Endodermal cell (in vitro differentiated cells): ENCODE measurements at regions not wholly inside any gene's neighbourhood (a gene's known extent, or its start where the extent isn't known, plus 50 kb on each side); places are given as distances from the start of the nearest gene placed in this dataset.

ENCODE experiments used
- DNase-seq: peaks from one replicate; pipeline ENCODE4 v3.0.0-alpha.2; 2017
- H3K27ac ChIP-seq: 2 replicates; pipeline ENCODE4 v1.5.1; 2013; ENCODE audit warnings: mild to moderate bottlenecking, low read depth, low read length, moderate library complexity
- H3K27me3 ChIP-seq: 2 replicates; pipeline ENCODE4 v1.6.1; 2013; ENCODE audit warnings: mild to moderate bottlenecking, low read length, moderate library complexity; ENCODE audit not compliant: insufficient read depth, control insufficient read depth, poor library complexity, severe bottlenecking
- H3K36me3 ChIP-seq: 2 replicates; pipeline ENCODE4 v1.7.0; 2013; ENCODE audit warnings: mild to moderate bottlenecking, low read length, moderate library complexity; ENCODE audit not compliant: control insufficient read depth, insufficient read depth
- H3K4me1 ChIP-seq: one replicate; pipeline ENCODE4 v1.7.0; 2013; ENCODE audit warnings: low read length; ENCODE audit not compliant: control insufficient read depth, insufficient read depth
- H3K4me3 ChIP-seq: 2 replicates; pipeline ENCODE4 v1.5.1; 2013; ENCODE audit warnings: mild to moderate bottlenecking, low read length, moderate library complexity
- H3K9ac ChIP-seq: 2 replicates; pipeline ENCODE4 v1.6.1; 2013; ENCODE audit warnings: mild to moderate bottlenecking, low read length, moderate library complexity; ENCODE audit not compliant: poor library complexity, severe bottlenecking; ENCODE audit errors: extremely low read depth
- H3K9me3 ChIP-seq: 2 replicates; pipeline ENCODE4 v1.6.1; 2013; ENCODE audit warnings: mild to moderate bottlenecking, low read length, moderate library complexity; ENCODE audit not compliant: control insufficient read depth
- H3K27ac Mint-ChIP-seq: 2 replicates; pipeline ENCODE4 v1.8.0; 2020; ENCODE audit warnings: mixed read lengths
- H3K27me3 Mint-ChIP-seq: 2 replicates; pipeline ENCODE4 v1.8.0; 2021; ENCODE audit warnings: mild to moderate bottlenecking, mixed read lengths; ENCODE audit not compliant: insufficient read depth
- H3K36me3 Mint-ChIP-seq: 2 replicates; pipeline ENCODE4 v1.8.0; 2020; ENCODE audit warnings: low read depth, mixed read lengths
- H3K4me1 Mint-ChIP-seq: 2 replicates; pipeline ENCODE4 v1.8.0; 2020; ENCODE audit warnings: mixed read lengths
- H3K4me3 Mint-ChIP-seq: 2 replicates; pipeline ENCODE4 v1.8.0; 2020; ENCODE audit warnings: mild to moderate bottlenecking, moderate library complexity, mixed read lengths
- H3K9me3 Mint-ChIP-seq: 2 replicates; pipeline ENCODE4 v1.8.0; 2020; ENCODE audit warnings: mild to moderate bottlenecking, mixed read lengths
- WGBS, 2 experiments: methylation state at CpG; one replicate each; pipeline versions ENCODE4 v1.1.5 to v1.1.7; 2013; ENCODE audit warnings: missing lambda C conversion rate in 2 of 2, mixed read lengths in 1 of 2; ENCODE audit not compliant: insufficient coverage in 1 of 2, insufficient read length in 1 of 2; 5-methylcytosine and 5-hydroxymethylcytosine counted together
- TF ChIP-seq, protein P1 (sequence below): fragments of 200-600 bp; sonication (generic); conservative IDR thresholded peaks from 2 replicates; pipeline ENCODE4 v1.5.0; 2021; ENCODE audit warnings: antibody characterized with exemption, mild to moderate bottlenecking

DNA sequence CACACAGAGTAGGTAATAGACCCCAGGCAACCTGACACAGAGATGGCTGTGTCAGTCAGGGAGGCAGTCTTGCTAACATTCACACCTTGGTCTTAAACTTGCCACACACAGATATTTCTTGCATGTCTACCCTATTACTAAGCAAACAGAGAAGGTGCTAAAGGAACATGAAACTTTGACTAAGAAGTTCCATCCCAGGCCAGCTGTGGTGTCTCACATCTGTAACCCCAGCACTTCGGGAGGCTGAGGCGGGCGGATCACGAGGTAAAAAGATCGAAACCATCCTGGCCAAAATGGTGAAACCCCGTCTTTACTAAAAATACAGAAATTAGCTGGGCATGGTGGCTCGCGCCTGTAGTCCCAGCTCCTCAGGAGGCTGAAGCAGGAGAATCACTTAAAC is 222.4 kb upstream of the JARID2 start:
- DNase-seq: no peak
- Mint-ChIP-seq H3K4me3 (no peak overlapping the region), H3K36me3 (peaks cover 4% of the 10 kb centered on the region), H3K27ac (peak overlapping the region; percentile 4), H3K4me1 (peaks cover 37% of the 10 kb centered on the region), H3K9me3 (peaks cover 10% of the 10 kb centered on the region), H3K27me3 (no peaks in the 10 kb centered on the region)
- 90 to 96% methylated on average over 8 of the region's 8 CpGs for WGBS, 2 experiments
- Histone ChIP-seq H3K27me3 (no peaks in the 10 kb centered on the region), H3K4me1 (no peaks in the 10 kb centered on the region), H3K36me3 (no peaks in the 10 kb centered on the region), H3K4me3 (no peak overlapping the region), H3K27ac (no peak overlapping the region), H3K9me3 (no peaks in the 10 kb centered on the region), H3K9ac (no peak overlapping the region)
- TF ChIP-seq, protein P1, sequence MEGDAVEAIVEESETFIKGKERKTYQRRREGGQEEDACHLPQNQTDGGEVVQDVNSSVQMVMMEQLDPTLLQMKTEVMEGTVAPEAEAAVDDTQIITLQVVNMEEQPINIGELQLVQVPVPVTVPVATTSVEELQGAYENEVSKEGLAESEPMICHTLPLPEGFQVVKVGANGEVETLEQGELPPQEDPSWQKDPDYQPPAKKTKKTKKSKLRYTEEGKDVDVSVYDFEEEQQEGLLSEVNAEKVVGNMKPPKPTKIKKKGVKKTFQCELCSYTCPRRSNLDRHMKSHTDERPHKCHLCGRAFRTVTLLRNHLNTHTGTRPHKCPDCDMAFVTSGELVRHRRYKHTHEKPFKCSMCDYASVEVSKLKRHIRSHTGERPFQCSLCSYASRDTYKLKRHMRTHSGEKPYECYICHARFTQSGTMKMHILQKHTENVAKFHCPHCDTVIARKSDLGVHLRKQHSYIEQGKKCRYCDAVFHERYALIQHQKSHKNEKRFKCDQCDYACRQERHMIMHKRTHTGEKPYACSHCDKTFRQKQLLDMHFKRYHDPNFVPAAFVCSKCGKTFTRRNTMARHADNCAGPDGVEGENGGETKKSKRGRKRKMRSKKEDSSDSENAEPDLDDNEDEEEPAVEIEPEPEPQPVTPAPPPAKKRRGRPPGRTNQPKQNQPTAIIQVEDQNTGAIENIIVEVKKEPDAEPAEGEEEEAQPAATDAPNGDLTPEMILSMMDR: no peak

- Mint-ChIP-seq H3K27ac (no peak overlapping the region), H3K27me3 (peaks cover 6% of the 10 kb centered on the region), H3K9me3 (peaks cover 20% of the 10 kb centered on the region), H3K36me3 (peaks cover 12% of the 10 kb centered on the region), H3K4me3 (no peak overlapping the region), H3K4me1 (peaks cover 27% of the 10 kb centered on the region)
- H3K27me3 ChIP-seq: no peaks in the 10 kb centered on the region
- DNase-seq: no peak
- no peaks in the 10 kb centered on the region for H3K4me1 ChIP-seq
- H3K36me3 ChIP-seq: no peaks in the 10 kb centered on the region
- H3K9ac ChIP-seq: no peak overlapping the region
- 98% methylated on average over 3 of the region's 3 CpGs; no CpG with 5 or more reads in 1 of the 2 experiments for WGBS, 2 experiments
- TF ChIP-seq, protein P1: no peak
- H3K27ac ChIP-seq: no peak overlapping the region
- H3K4me3 ChIP-seq: no peak overlapping the region
- H3K9me3 ChIP-seq: no peaks in the 10 kb centered on the region
Measured at GRCh38 chr6:15025446-15025845, 220.4 kb upstream of the JARID2 start.

GRCh38 chr6:15026832-15027231 is 219.0 kb upstream of the JARID2 start:
- Histone ChIP-seq H3K27me3 (no peaks in the 10 kb centered on the region), H3K9ac (no peak overlapping the region), H3K4me1 (no peaks in the 10 kb centered on the region), H3K9me3 (no peaks in the 10 kb centered on the region), H3K36me3 (no peaks in the 10 kb centered on the region), H3K4me3 (no peak overlapping the region), H3K27ac (no peak overlapping the region)
- DNase-seq: no peak
- TF ChIP-seq, protein P1: no peak
- 90 to 92% methylated on average over 6 of the region's 6 CpGs for WGBS, 2 experiments
- Mint-ChIP-seq H3K27me3 (peaks cover 9% of the 10 kb centered on the region), H3K4me1 (peaks cover 23% of the 10 kb centered on the region), H3K36me3 (peaks cover 12% of the 10 kb centered on the region), H3K4me3 (no peak overlapping the region), H3K27ac (no peak overlapping the region), H3K9me3 (peaks cover 24% of the 10 kb centered on the region)
